ENCODE measurements at regions not wholly inside any gene's neighbourhood (a gene's known extent, or its start where the extent isn't known, plus 50 kb on each side); places are given as distances from the start of the nearest gene placed in this dataset.

DNA sequence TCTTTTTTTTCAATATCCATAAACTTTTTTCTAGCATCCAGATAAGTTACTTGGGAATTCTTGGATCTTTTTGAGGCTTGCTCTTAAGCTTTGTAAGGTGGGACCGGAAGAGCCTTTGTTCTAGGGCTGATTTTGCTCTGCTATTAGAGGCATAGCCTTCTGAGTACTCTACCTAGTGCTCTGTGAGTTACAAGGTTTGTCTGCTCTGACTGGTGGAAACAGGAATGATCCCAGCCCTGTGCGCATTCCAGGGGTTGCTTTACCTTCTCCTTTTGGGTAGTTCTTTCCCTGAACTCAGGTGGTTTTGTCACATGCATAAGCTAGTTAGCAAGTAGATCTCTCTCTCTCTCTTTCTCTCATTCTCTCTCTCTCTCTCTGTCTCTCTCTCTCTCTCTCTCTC is 180.8 kb upstream of the PCSK5 start:
- 93% methylated on average over 2 of the region's 2 CpGs for WGBS
- Histone ChIP-seq H3K27me3 (ENCODE audit: insufficient read depth, low read length) (no peaks in the 10 kb centered on the region), H3K9me3 (ENCODE audit: insufficient read depth, low read depth, low read length) (peaks cover 5% of the 10 kb centered on the region; the same call in 1 of the 2 replicates), H3K9ac (ENCODE audit: low read depth, low read length) (no peak overlapping the region), H3K4me1 (ENCODE audit: insufficient read depth, low read length) (no peaks in the 10 kb centered on the region), H3K4me3 (ENCODE audit: low read length) (no peak overlapping the region), H3K27ac (ENCODE audit: low read depth, low read length) (no peak overlapping the region), H3K36me3 (ENCODE audit: insufficient read depth, low read length) (no peaks in the 10 kb centered on the region)

DNA sequence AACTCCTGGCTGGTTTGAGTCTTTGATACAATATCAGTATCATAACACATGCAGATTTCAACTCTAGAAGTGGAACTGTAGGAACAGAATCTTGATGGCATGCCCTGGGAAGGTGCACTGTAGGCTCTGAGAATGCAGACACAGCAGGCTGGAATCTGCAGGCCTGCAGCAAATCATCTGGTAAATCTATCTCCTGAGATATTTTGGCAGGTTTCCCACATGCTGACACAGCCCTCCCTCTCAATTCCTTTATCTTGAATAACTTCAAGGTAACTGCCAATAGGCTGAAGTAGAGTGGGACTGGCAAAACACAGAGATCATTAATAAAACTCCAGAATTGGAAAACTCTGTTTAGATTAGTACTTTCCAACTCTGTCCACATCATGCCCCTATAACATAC is 177.8 kb upstream of the PCSK5 start:
- Histone ChIP-seq H3K4me3 (ENCODE audit: low read length) (no peak overlapping the region), H3K27ac (ENCODE audit: low read depth, low read length) (no peak overlapping the region), H3K9ac (ENCODE audit: low read depth, low read length) (no peak overlapping the region), H3K4me1 (ENCODE audit: insufficient read depth, low read length) (no peaks in the 10 kb centered on the region), H3K27me3 (ENCODE audit: insufficient read depth, low read length) (no peaks in the 10 kb centered on the region), H3K36me3 (ENCODE audit: insufficient read depth, low read length) (no peaks in the 10 kb centered on the region), H3K9me3 (ENCODE audit: insufficient read depth, low read depth, low read length) (no peaks in the 10 kb centered on the region)

DNA sequence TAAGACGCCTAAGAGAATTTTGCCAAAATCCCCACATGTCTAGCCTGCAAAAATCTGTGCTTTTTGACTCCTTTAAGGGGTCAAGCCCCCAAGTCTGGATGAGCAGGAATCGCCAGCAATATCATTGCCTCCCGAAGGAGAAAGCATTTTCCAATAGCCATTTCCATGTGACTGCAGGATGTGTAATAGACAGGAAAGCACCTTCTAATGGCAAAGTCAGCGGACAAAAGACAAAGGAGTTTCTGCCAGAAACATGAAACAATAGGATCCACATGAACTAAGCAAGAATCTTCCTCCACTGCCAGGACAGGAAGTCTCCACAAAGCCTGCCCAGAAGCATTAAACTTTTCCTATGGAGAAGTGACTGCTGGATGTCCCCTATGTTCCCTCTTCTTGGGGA is 177.1 kb upstream of the PCSK5 start:
- no peak overlapping the region for H3K27ac ChIP-seq (ENCODE audit: low read depth, low read length)
- WGBS, result 94% methylated on average over 4 of the region's 4 CpGs
- no peaks in the 10 kb centered on the region for H3K9me3 ChIP-seq (ENCODE audit: insufficient read depth, low read depth, low read length)
- no peaks in the 10 kb centered on the region for H3K27me3 ChIP-seq (ENCODE audit: insufficient read depth, low read length)
- H3K4me3 ChIP-seq (ENCODE audit: low read length), result no peak overlapping the region
- no peaks in the 10 kb centered on the region for H3K36me3 ChIP-seq (ENCODE audit: insufficient read depth, low read length)
- H3K4me1 ChIP-seq (ENCODE audit: insufficient read depth, low read length), result no peaks in the 10 kb centered on the region
- H3K9ac ChIP-seq (ENCODE audit: low read depth, low read length), result no peak overlapping the region

DNA sequence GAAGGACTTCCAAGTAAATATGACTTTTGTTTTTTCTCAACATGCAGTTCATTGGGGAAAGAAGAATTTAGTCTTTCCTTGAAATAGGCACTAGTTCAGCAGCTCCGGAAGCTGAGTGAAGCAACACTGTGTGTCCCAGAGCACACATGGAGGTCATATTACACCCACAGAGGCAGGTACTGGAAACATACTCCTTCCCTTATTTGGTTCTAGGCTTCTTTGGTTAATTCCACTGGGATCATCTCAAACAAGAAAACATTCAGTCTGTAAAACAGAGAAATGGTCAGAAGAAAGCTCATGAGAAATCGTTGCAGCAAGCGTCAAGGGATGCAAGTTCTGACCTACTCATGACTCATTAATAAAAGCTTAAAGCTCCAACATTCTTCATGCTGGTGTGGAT is 175.1 kb upstream of the PCSK5 start:
- H3K9me3 ChIP-seq (ENCODE audit: insufficient read depth, low read depth, low read length), result no peaks in the 10 kb centered on the region
- WGBS, result 90% methylated on average over 3 of the region's 3 CpGs

DNA sequence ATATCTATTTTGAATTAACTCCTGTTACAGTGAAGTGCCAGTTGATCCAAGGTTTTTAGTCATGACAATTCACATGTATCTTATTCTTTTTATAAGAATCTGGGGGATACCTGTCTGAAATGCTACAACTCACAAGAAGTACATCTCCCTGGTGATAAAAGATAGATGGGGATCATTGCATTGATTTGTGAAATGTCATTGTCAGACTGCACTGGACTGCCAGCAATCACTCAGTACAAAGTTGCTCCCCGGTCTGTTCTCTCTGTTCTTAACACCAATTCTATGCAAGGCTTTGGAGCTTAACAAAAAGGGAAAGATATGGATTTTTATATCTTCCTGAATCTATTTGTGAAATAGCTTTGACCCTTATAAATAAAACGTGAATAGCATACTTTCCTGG is 171.8 kb upstream of the PCSK5 start:
- no peak overlapping the region for H3K9ac ChIP-seq (ENCODE audit: low read depth, low read length)
- no peak overlapping the region for H3K4me3 ChIP-seq (ENCODE audit: low read length)
- no peaks in the 10 kb centered on the region for H3K36me3 ChIP-seq (ENCODE audit: insufficient read depth, low read length)
- no peaks in the 10 kb centered on the region for H3K4me1 ChIP-seq (ENCODE audit: insufficient read depth, low read length)
- no peaks in the 10 kb centered on the region for H3K27me3 ChIP-seq (ENCODE audit: insufficient read depth, low read length)
- WGBS, result 92% methylated on average over 2 of the region's 2 CpGs
- H3K27ac ChIP-seq (ENCODE audit: low read depth, low read length), result no peak overlapping the region
- no peaks in the 10 kb centered on the region for H3K9me3 ChIP-seq (ENCODE audit: insufficient read depth, low read depth, low read length)

More for the DNA sequence above, 175.1 kb upstream of the PCSK5 start:
- no peaks in the 10 kb centered on the region for H3K27me3 ChIP-seq (ENCODE audit: insufficient read depth, low read length)
- H3K27ac ChIP-seq (ENCODE audit: low read depth, low read length), result no peak overlapping the region
- H3K36me3 ChIP-seq (ENCODE audit: insufficient read depth, low read length), result no peaks in the 10 kb centered on the region
- no peaks in the 10 kb centered on the region for H3K4me1 ChIP-seq (ENCODE audit: insufficient read depth, low read length)
- no peak overlapping the region for H3K4me3 ChIP-seq (ENCODE audit: low read length)
- no peak overlapping the region for H3K9ac ChIP-seq (ENCODE audit: low read depth, low read length)

DNA sequence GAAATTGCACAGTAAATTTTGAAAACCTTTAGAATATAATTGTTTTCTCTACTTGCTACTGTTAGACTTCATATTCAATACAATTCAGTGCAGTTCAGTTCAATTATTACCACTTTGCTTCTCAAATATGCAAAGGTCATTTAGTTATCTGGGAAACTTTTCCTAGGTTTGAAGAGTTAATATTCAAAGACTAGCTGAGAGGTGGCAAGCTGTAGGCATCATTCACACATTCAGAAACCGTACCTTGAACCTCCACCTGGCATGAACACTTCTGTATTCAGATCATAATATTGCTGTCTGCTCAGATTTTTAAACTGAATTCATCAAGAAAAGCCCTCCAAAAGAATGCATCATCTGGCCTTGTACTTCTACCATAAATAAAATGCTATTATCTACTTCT is 162.1 kb upstream of the PCSK5 start:
- 96% methylated on average over 1 of the region's 1 CpG for WGBS
- Histone ChIP-seq H3K4me3 (ENCODE audit: low read length) (no peak overlapping the region), H3K9me3 (ENCODE audit: insufficient read depth, low read depth, low read length) (no peaks in the 10 kb centered on the region), H3K9ac (ENCODE audit: low read depth, low read length) (no peak overlapping the region), H3K36me3 (ENCODE audit: insufficient read depth, low read length) (no peaks in the 10 kb centered on the region), H3K4me1 (ENCODE audit: insufficient read depth, low read length) (no peaks in the 10 kb centered on the region), H3K27ac (ENCODE audit: low read depth, low read length) (no peak overlapping the region), H3K27me3 (ENCODE audit: insufficient read depth, low read length) (no peaks in the 10 kb centered on the region)

DNA sequence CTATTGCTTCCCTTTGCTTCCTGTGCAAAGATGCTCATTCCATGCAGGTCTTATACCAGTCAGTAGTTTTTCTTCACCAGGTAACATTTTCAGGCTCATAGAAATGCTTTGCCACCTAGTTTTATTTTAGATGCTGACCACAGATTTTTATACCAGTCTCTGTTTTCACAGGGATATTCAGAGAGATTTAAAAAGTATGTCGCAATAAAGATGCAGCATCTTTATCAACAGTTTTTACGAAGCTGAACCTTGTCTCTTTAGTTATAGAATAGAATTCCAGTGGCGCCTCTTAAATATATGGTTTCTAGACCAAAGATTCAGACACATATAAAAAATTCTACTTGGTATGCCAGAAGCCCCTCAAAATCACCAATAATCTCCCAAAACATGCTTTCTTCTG is 155.7 kb upstream of the PCSK5 start:
- WGBS, result 100% methylated on average over 3 of the region's 3 CpGs
- H3K4me3 ChIP-seq (ENCODE audit: low read length), result no peak overlapping the region
- H3K27me3 ChIP-seq (ENCODE audit: insufficient read depth, low read length), result no peaks in the 10 kb centered on the region
- H3K4me1 ChIP-seq (ENCODE audit: insufficient read depth, low read length), result no peaks in the 10 kb centered on the region
- no peaks in the 10 kb centered on the region for H3K9me3 ChIP-seq (ENCODE audit: insufficient read depth, low read depth, low read length)
- no peaks in the 10 kb centered on the region for H3K36me3 ChIP-seq (ENCODE audit: insufficient read depth, low read length)
- no peak overlapping the region for H3K27ac ChIP-seq (ENCODE audit: low read depth, low read length)
- no peak overlapping the region for H3K9ac ChIP-seq (ENCODE audit: low read depth, low read length)

DNA sequence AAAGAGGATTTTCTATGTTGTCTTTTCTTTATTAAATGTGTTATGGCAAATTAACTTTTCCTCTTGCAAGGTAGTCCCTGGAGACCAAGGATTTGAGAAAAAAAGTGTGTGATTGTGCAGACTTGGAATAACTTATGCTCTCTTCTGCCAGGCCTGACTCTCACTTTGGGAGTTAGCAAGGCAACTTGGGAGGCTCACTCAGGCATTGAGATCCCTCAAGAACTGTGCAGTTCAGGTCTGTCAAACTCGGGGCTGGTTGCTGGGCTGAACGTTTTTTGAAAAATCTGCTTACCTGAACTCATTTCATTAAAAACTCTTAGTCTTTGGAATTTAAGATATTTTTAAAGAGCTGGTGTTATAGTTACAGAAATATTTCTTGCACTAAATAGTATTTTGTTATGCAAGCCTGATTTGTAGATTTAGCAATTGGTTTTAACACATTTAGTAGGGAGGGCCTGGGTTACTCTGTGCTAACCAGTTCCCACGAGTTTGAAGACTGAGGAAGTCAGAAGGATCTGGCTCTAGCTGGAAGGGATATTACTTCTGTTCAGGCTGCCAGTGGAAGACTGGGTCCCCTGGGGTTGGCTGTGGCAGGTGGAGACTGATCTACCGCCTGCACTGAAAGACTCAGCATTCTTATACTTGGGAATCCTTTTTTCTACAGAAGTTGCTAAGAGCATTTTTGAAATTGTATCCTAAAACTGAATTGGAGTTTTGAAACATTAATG is 150.4 kb upstream of the PCSK5 start:
- Histone ChIP-seq H3K4me1 (ENCODE audit: insufficient read depth, low read length) (no peaks in the 10 kb centered on the region), H3K27me3 (ENCODE audit: insufficient read depth, low read length) (no peaks in the 10 kb centered on the region), H3K9ac (ENCODE audit: low read depth, low read length) (no peak overlapping the region), H3K36me3 (ENCODE audit: insufficient read depth, low read length) (no peaks in the 10 kb centered on the region), H3K27ac (ENCODE audit: low read depth, low read length) (no peak overlapping the region), H3K4me3 (ENCODE audit: low read length) (no peak overlapping the region), H3K9me3 (ENCODE audit: insufficient read depth, low read depth, low read length) (no peaks in the 10 kb centered on the region)
- 75% methylated on average over 4 of the region's 4 CpGs for WGBS

DNA sequence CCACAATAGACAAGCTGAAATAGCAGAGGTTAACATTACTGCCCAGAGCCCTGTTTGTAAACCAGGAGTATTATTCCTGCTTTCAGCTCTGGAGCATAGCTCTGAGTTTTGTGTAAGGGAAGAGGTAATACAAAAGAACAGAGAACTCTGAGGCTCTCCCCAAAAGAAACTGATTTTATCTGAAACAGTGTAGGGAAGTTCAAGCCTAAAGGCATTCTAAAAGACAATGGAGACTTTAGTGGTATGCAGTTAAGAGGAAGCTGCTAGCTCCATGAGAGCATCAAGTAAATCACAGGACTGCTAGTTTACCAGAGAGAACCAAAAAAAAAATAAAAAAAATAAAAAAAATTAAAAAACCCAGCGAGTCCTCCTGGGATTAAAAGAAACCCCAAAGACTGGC is 146.6 kb upstream of the PCSK5 start:
- Histone ChIP-seq H3K4me1 (ENCODE audit: insufficient read depth, low read length) (no peaks in the 10 kb centered on the region), H3K9ac (ENCODE audit: low read depth, low read length) (no peak overlapping the region), H3K9me3 (ENCODE audit: insufficient read depth, low read depth, low read length) (no peaks in the 10 kb centered on the region), H3K4me3 (ENCODE audit: low read length) (no peak overlapping the region), H3K27me3 (ENCODE audit: insufficient read depth, low read length) (no peaks in the 10 kb centered on the region), H3K36me3 (ENCODE audit: insufficient read depth, low read length) (no peaks in the 10 kb centered on the region), H3K27ac (ENCODE audit: low read depth, low read length) (no peak overlapping the region)
- WGBS, result 86% methylated on average over 1 of the region's 1 CpG

DNA sequence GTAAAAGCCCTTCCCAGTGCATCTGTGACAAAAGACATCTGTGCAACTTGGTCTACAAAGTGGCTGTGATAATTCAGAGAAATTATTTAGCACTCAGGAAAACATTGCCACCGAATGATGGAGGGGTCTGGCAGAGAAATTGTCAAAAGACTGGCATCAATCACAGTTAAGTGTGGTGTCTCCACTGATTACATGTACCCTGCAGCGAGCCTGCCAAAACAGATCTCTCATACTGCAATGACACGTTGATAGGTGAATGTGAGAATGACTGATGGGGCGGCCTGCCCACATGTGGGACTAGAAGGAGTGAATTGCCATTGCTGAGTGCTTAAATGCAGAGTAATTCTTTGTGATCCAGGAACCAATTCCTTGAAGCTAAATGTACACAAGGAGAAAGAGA is 136.4 kb upstream of the PCSK5 start:
- Histone ChIP-seq H3K27me3 (ENCODE audit: insufficient read depth, low read length) (no peaks in the 10 kb centered on the region), H3K9me3 (ENCODE audit: insufficient read depth, low read depth, low read length) (no peaks in the 10 kb centered on the region), H3K4me1 (ENCODE audit: insufficient read depth, low read length) (no peaks in the 10 kb centered on the region), H3K4me3 (ENCODE audit: low read length) (no peak overlapping the region), H3K27ac (ENCODE audit: low read depth, low read length) (no peak overlapping the region), H3K36me3 (ENCODE audit: insufficient read depth, low read length) (no peaks in the 10 kb centered on the region), H3K9ac (ENCODE audit: low read depth, low read length) (no peak overlapping the region)
- WGBS, result 89% methylated on average over 4 of the region's 4 CpGs

DNA sequence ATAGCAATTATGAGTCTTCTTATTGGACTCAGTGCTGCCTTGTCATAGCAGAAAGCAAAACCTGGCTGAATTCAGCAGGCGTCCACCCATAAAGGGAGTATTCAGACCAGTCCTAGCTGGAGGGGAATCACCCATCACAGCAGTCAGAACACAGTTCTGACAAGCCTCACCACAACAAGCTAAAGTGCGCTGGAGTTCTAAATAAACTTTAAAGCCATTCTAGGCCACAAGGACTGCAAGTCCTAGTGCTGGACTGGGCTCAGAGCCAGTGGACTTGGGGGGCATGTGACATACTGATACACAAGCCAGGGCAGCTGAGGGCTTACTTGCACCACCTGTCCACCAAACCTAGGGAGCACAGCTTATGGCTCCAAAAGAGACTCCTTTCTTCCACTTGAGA is 115.3 kb upstream of the PCSK5 start:
- no peaks in the 10 kb centered on the region for H3K9me3 ChIP-seq (ENCODE audit: insufficient read depth, low read depth, low read length)
- H3K27ac ChIP-seq (ENCODE audit: low read depth, low read length), result no peak overlapping the region
- no peaks in the 10 kb centered on the region for H3K4me1 ChIP-seq (ENCODE audit: insufficient read depth, low read length)
- WGBS, result 92% methylated on average over 2 of the region's 2 CpGs
- no peaks in the 10 kb centered on the region for H3K27me3 ChIP-seq (ENCODE audit: insufficient read depth, low read length)
- no peaks in the 10 kb centered on the region for H3K36me3 ChIP-seq (ENCODE audit: insufficient read depth, low read length)
- no peak overlapping the region for H3K4me3 ChIP-seq (ENCODE audit: low read length)
- H3K9ac ChIP-seq (ENCODE audit: low read depth, low read length), result no peak overlapping the region
